ENCODE measurements at regions not wholly inside any gene's neighbourhood (a gene's known extent, or its start where the extent isn't known, plus 50 kb on each side); places are given as distances from the start of the nearest gene placed in this dataset.

- DNase-seq, result no peak
These were observed 119.0 kb upstream of the LHX1 start for GRCh38 chr17:36818134-36818825.

DNA sequence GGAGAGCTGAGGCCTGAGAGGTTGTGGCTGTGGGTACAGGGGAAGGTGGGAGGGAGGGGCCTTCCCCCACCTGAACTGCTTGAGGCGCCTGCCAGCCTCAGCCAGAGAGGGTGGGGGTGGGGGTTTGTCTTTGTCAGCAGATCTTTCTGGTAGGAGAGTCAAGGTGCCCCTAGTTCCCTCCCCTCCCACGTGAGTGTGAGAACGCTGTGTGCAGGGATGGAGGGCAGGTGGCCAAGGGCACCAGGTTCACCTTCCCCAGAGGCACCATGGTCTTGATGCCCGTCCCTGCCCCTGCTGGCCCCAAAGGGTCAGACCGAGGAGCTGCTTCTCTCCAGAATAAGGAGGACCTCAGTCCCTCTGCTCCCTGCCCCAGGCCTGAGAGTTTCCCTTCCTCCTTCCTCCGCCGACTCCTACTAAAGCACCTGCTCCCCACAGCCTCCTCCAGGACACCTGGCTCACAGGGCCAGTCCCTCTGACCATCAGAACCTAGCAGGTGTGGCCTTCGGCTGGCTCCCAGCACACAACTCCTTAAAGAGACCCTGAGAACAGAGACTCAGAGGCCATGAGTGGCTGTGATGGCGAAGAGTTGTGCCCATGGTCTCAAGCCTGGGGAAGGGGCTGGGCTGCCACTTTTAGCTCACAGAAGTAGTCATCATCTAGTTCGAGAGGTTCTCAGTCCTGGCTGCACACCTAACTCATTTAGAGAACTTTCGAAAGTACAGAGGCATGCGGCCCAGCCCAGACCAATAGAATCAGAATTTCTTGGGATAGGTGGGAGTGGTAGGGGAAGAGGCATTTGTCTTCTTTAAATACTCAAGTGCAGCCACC lies 113.2 kb upstream of the LHX1 start:
- no peak for DNase-seq

GRCh38 chr17:36824678-36825101 lies 112.6 kb upstream of the LHX1 start:
- no peak for DNase-seq

DNA sequence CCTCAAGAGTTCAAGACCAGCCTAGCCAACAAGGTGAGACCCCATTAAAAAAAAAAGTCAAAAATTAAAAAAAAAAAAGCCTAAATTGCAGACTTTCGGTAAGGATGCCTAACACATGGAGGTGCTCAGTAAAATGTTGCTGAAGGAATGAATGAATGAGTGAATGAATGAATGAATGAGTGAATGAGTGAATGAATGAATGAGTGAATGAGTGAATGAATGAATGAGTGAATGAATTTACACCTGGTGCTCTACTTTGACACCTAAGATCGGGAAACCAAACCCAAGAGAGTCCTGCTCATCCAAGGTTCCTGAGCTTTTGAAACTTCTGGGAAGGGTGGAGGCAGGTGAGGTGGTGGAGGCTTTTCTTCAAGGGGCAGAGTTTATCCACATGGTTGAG lies 112.2 kb upstream of the LHX1 start:
- no peak for DNase-seq

- DNase-seq, result no peak
These were observed 111.8 kb upstream of the LHX1 start for GRCh38 chr17:36825521-36825920.

DNA sequence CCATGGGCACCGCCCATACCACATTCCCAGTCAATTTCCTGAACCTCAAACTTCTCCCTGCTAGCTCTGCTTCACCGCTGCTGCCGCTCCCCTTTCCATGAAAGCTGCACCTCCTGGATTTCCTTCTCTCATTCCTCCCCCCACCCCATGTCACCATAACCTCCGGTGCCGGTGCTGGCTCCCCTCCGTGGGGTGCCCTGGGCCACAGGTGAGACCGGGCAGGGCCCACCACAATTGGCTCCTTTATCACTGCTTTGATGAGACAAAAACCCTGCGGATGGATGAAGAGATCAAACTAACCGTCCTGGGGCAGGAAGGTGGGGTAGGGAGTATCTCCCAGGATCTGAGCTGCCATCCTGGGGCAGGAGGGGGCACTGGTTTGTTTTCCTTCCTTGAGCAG lies 111.3 kb upstream of the LHX1 start:
- no peak for DNase-seq

GRCh38 chr17:36827081-36827480 lies 110.2 kb upstream of the LHX1 start:
- DNase-seq, result no peak

DNA sequence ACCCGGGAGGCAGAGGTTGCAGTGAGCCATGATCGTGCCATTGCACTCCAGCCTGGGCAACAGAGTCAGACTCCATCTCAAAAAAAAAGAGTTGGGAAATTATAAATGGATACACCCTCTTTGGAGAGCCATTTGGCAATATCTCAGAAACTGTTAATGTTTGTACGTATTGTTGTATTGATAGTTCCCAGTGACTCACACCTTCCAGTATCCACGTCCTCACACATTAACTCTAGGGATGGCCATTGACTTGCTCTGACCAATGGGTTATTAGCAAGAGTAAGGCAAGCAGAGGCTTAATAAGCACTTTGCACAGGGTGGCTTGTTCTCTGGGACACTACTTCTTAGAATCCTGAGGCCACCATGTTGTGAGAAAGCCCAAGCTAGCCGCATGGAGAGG lies 107.6 kb upstream of the LHX1 start:
- DNase-seq, result no peak

DNA sequence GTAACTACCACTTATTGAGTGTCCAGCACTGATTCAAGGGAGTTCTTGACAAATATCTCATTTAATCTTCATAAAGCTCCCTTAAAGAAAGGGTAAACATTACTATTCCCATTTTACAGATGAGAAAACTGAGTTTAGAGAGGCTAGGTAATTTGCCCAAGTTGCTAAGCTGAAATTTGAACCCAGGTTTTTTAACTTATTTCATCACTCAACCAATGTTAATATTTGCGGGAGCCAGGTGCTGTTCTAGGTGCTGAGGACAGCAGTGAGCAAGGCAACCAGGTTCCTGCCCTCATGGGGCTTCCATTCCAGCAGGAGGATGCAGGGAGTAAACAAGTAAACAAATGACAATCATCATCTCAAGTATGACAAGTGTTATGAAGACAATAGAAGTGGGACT lies 104.0 kb upstream of the LHX1 start:
- no peak for DNase-seq

DNA sequence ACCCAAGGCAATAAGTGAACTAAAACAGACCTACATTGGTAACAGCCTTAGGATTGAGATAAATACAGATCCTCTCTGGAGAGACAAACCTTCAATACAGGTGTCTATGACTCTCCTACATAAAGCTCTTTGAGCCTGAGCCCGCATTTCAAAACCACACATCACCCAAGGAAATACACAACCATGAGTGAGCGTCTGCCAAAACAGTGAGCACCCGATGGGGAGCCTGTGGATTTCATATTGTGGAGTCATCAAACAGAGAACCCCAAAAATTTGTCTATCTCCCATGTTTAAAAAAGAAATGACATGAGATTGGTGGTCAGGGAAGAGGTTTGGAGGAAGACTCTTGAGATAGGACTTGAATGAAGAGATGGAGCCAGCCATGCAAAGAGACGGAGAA lies 102.2 kb upstream of the LHX1 start:
- no peak for DNase-seq

GRCh38 chr17:36837195-36837938 lies 99.9 kb upstream of the LHX1 start:
- DNase-seq, result no peak

DNA sequence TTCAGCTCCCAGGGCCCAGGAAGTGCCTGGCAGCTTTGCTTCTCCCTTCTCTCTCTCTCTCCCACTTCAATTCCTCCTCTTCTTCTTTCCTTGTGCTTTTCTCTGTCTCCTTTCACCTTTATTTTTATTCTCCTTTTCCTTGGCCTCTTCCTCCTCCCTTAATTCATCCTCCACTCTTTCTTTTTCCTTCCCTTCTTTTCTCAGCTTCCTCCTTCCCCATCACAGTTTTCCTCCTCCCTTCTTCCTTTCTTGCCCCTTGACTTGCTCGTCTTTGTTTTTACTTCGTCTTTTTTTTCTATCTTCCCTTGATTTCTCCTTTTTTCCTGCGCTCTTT lies 99.4 kb upstream of the LHX1 start:
- no peak for DNase-seq

DNA sequence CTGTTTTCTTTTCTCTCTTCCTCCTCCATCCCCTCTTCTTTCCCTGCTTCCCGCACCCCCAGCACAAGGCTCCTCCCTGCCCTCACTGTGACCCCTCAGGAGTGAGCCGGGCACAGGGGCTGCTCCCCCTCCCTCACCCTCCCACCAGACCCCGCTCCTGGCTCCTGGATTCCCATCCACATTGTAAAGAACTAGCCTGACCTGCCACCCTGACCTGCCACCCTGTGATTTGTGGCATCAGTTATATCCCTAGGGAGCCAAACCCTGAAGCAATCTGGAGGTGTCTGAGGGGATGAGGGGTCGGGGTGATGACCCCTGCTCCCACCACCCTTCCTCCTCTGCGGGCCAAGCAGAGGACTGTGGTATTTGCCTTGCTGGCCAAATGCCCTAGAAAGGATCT lies 98.0 kb upstream of the LHX1 start:
- DNase-seq, result no peak

DNA sequence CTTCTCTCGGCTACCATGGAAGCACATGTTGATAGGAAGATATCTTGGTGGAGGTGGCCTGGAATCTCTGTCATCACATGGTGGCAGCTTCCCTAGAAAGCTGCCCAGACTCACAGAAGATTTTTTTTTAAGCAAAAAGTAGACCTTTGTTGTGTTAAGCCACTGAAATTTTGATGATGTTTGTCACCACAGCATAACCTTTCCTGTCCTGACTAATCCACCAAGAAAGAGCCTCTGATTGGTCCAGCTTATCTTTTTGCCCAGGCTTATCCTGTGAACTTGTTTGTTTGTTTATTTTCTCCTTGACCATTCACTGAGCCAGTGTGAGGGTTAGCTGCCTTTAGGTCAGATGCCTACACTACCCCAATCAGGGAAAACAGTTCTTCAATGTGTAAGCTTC lies 96.5 kb upstream of the LHX1 start:
- DNase-seq, result no peak

DNA sequence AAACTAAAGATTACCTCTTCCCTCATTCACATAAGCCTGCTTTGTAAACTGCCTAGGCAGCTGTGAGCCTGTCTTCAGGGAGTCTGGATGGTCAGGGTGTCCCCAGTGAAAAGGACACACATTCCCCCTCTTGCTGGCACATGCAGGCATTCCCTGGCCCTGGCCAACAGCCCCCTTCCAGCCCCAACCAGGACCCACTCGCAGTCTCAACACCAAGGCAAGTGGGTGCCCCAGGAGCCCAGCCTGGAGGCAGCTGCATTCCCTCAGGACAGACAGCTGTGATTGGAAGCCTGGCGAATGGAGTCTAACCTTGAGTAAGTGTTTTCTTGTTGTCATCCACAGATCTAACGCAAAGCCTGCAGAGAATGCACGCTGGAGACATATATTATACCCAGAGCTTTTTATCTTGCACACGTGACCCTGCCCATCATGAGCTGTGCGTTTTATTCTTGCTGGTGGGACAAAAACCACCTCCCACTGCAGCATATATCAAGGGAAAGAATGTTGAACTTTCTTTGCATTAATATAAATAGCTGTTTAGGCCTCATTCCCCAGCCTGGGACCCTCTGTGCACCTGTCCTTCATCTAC lies 95.0 kb upstream of the LHX1 start:
- DNase-seq, result no peak

- no peak for DNase-seq
These were observed 94.2 kb upstream of the LHX1 start for GRCh38 chr17:36842963-36843558.

DNA sequence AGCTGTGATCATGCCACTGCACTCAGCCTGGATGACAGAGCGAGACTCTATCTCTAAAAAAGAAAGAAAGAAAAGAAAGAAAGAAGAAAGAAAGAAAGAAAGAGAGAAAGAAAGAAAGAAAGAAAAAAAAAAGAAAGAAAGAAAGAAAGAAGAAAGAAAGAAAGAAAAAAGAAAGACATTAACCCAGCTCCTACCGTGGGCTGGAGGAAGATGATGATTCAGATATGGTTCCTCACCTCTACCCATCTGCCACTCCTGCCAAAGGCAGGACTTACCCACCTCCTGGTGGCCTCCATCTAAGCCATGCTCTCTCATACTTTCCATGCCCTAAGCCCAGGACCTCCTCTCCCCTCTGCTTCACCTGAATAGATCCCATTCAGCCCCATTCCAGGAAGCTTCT lies 93.3 kb upstream of the LHX1 start:
- DNase-seq, result no peak

DNA sequence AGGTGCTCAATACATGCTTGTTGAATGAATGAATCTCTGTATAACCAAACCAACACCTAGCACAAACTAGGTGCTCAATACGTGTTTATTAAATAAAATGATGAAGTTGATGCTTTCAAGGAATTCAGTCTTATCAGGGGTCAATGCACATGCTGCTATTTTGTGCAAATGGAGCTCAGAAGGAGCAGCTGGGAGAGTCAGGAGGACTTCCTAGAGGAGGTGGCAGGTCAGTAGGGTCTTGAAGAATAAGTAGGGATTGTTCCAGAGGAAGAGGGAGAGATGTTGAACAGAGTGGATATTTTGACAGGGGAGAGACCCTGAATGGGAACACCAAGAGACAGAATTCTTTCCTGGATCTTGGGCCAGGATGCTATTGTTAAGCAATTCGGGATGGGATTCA lies 92.7 kb upstream of the LHX1 start:
- DNase-seq, result no peak

DNA sequence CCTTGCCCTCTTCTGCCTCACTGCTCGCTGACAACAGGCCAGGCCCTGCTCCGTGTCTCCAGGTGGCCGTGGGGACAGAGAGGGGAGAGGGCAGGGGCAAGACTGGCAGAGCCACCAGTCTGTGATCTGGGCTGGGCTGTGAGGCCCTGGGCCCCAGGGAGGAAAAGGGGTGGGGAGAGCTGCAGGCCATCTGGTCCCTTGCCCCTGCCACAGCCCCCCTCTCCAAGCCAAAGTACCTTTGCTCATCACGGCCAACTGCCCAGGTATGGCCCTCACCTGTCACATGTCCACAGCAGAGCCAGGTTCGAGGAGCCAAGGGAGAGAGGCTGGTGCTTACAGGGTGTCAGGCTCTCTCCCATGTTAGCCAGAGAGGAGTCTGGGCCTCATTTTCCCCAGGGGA lies 91.4 kb upstream of the LHX1 start:
- no peak for DNase-seq

GRCh38 chr17:36846410-36847292 lies 90.6 kb upstream of the LHX1 start:
- no peak for DNase-seq

DNA sequence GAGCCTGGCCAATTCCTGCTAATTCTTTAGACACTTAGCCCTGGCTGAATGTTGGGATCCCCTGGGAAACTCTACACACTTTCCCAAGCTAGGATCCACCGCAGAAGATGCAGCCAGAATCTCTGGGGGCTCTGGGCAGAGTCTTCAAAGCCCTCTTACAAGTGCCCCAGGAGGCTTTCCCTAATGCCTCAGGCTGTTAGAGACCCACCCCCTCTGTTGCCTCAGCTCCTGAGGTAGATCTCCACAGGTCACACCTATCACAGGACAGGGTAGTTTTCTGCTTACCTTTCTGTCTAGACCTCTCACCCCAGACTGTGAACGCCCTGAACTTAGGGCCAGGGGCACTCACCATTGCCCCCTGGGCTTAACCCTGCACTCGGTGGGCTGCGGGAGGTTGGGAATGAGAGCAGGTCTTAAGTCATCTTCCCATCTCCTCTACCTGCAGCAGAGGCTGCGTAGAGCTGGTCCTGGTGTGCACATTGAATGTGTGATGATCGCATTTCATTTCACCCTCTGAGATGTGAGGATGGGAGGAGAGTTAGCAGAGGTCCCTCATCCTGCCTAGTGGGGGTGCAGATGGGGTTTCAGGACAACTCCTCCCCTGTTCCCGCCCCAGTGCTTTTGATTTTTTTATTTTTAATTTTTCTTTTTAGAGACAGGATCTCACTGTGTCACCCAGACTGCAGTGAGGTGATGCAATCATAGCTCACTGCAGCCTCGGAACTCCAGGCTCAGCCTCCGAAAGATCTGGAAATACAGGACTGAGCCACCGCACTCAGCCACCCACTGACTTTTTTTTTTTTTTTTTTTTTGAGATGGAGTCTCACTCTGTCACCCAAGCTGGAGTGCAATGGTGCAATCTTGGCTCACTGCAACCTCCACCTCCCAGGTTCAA lies 89.0 kb upstream of the LHX1 start:
- DNase-seq, result no peak

Measured in hippocampal formation (tissue), 2 donors.